Glutamatergic neuron (in vitro differentiated cells): ENCODE measurements at regions not wholly inside any gene's neighbourhood (a gene's known extent, or its start where the extent isn't known, plus 50 kb on each side); places are given as distances from the start of the nearest gene placed in this dataset.

Source experiments
- DNase-seq: peaks from one replicate; pipeline ENCODE4 v3.0.0; 2022
- H3K27ac Mint-ChIP-seq: one replicate; pipeline ENCODE4 v1.8.0; 2020; ENCODE audit warnings: mild to moderate bottlenecking, mixed read lengths, inconsistent platforms; ENCODE audit not compliant: unreplicated experiment
- H3K27me3 Mint-ChIP-seq: one replicate; pipeline ENCODE4 v1.8.0; 2020; ENCODE audit warnings: mild to moderate bottlenecking, moderate library complexity, mixed read lengths, inconsistent platforms; ENCODE audit not compliant: unreplicated experiment
- H3K36me3 Mint-ChIP-seq: one replicate; pipeline ENCODE4 v1.8.0; 2020; ENCODE audit warnings: mild to moderate bottlenecking, mixed read lengths, inconsistent platforms; ENCODE audit not compliant: unreplicated experiment
- H3K4me1 Mint-ChIP-seq: one replicate; pipeline ENCODE4 v1.8.0; 2020; ENCODE audit warnings: mild to moderate bottlenecking, low read depth, mixed read lengths, inconsistent platforms; ENCODE audit not compliant: unreplicated experiment
- H3K4me3 Mint-ChIP-seq: one replicate; pipeline ENCODE4 v1.8.0; 2020; ENCODE audit warnings: mild to moderate bottlenecking, mixed read lengths, inconsistent platforms; ENCODE audit not compliant: unreplicated experiment
- H3K9me3 Mint-ChIP-seq: one replicate; pipeline ENCODE4 v1.8.0; 2020; ENCODE audit warnings: mild to moderate bottlenecking, moderate library complexity, mixed read lengths, inconsistent platforms; ENCODE audit not compliant: unreplicated experiment
- CTCF ChIP-seq: fragments of 200-600 bp; sonication (generic); IDR thresholded peaks from one replicate; pipeline ENCODE4 v1.5.0; 2021; ENCODE audit not compliant: partially characterized antibody, unreplicated experiment

- DNase-seq = no peak
- no peaks in the 10 kb centered on the region for H3K4me1 Mint-ChIP-seq
- TF ChIP-seq CTCF = no peak
- H3K4me3 Mint-ChIP-seq = no peak overlapping the region
- H3K27me3 Mint-ChIP-seq = no peaks in the 10 kb centered on the region
- no peaks in the 10 kb centered on the region for H3K36me3 Mint-ChIP-seq
- H3K9me3 Mint-ChIP-seq = no peaks in the 10 kb centered on the region
- no peak overlapping the region for H3K27ac Mint-ChIP-seq
Measured at GRCh38 chr6:25193460-25194171, 85.6 kb upstream of the CARMIL1 start.

- no peak for DNase-seq
- Mint-ChIP-seq H3K27me3 (no peaks in the 10 kb centered on the region), H3K36me3 (no peaks in the 10 kb centered on the region), H3K9me3 (no peaks in the 10 kb centered on the region), H3K4me1 (no peaks in the 10 kb centered on the region), H3K27ac (no peak overlapping the region), H3K4me3 (no peak overlapping the region)
- TF ChIP-seq CTCF = no peak
Measured at GRCh38 chr6:25194172-25194678, 84.9 kb upstream of the CARMIL1 start.

GRCh38 chr6:25196464-25196863 lies 82.7 kb upstream of the CARMIL1 start:
- no peaks in the 10 kb centered on the region for H3K36me3 Mint-ChIP-seq
- TF ChIP-seq CTCF = no peak
- H3K27ac Mint-ChIP-seq = no peak overlapping the region
- H3K9me3 Mint-ChIP-seq = no peaks in the 10 kb centered on the region
- H3K4me3 Mint-ChIP-seq = no peak overlapping the region
- H3K27me3 Mint-ChIP-seq = no peaks in the 10 kb centered on the region
- H3K4me1 Mint-ChIP-seq = no peaks in the 10 kb centered on the region
- no peak for DNase-seq

GRCh38 chr6:25197111-25197510 lies 82.1 kb upstream of the CARMIL1 start:
- no peak overlapping the region for H3K4me3 Mint-ChIP-seq
- no peak overlapping the region for H3K27ac Mint-ChIP-seq
- DNase-seq = no peak
- H3K9me3 Mint-ChIP-seq = no peaks in the 10 kb centered on the region
- H3K4me1 Mint-ChIP-seq = no peaks in the 10 kb centered on the region
- TF ChIP-seq CTCF = no peak
- no peaks in the 10 kb centered on the region for H3K36me3 Mint-ChIP-seq
- no peaks in the 10 kb centered on the region for H3K27me3 Mint-ChIP-seq

- Mint-ChIP-seq H3K9me3 (no peaks in the 10 kb centered on the region), H3K36me3 (no peaks in the 10 kb centered on the region), H3K27me3 (no peaks in the 10 kb centered on the region), H3K4me1 (no peaks in the 10 kb centered on the region), H3K27ac (no peak overlapping the region), H3K4me3 (no peak overlapping the region)
- no peak for TF ChIP-seq CTCF
- DNase-seq = no peak
Measured at GRCh38 chr6:25199544-25199943, 79.6 kb upstream of the CARMIL1 start.
